CD14-positive monocyte (primary cell): ENCODE measurements at regions not wholly inside any gene's neighbourhood (a gene's known extent, or its start where the extent isn't known, plus 50 kb on each side); places are given as distances from the start of the nearest gene placed in this dataset.

ENCODE experiments used
- DNase-seq, 3 donors: peaks; one replicate each; pipeline ENCODE4 v3.0.0-alpha.2; 2011 to 2022
- H2AFZ ChIP-seq: 2 replicates; pipeline ENCODE4 v1.6.0; 2012; ENCODE audit warnings: mild to moderate bottlenecking, low read depth, low read length, inconsistent platforms; ENCODE audit not compliant: insufficient read depth, poor library complexity, severe bottlenecking
- H3K27ac ChIP-seq, 2 donors: 1 replicate in 1 of 2; 2 replicates in 1 of 2; pipeline ENCODE4 v1.5.1; 2012 to 2013; ENCODE audit warnings: low read length in 2 of 2, control low read depth in 1 of 2, inconsistent platforms in 1 of 2, low read depth in 1 of 2, mild to moderate bottlenecking in 1 of 2
- H3K27me3 ChIP-seq, 2 donors: one replicate each; pipeline versions ENCODE4 v1.6.0 to v1.6.1; 2011 to 2013; ENCODE audit warnings: low read length in 2 of 2; ENCODE audit not compliant: control insufficient read depth in 2 of 2, insufficient read depth in 2 of 2
- H3K36me3 ChIP-seq, 2 donors: replicated peaks in 1 of 2; 1 replicate in 1 of 2; 2 replicates in 1 of 2; pipeline versions ENCODE4 v1.5.1 to v1.6.1; 2012 to 2013; ENCODE audit warnings: low read length in 2 of 2, control low read depth in 1 of 2, inconsistent platforms in 1 of 2, mild to moderate bottlenecking in 1 of 2; ENCODE audit not compliant: insufficient read depth in 2 of 2, control insufficient read depth in 1 of 2
- H3K4me1 ChIP-seq, 2 donors: 1 replicate in 1 of 2; 2 replicates in 1 of 2; pipeline versions ENCODE4 v1.5.1 to v1.6.1; 2012 to 2013; ENCODE audit warnings: low read length in 2 of 2, control low read depth in 1 of 2, inconsistent platforms in 1 of 2, mild to moderate bottlenecking in 1 of 2, moderate library complexity in 1 of 2; ENCODE audit not compliant: insufficient read depth in 2 of 2, control insufficient read depth in 1 of 2
- H3K4me2 ChIP-seq: replicated peaks from 2 replicates; pipeline ENCODE3; 2012; ENCODE audit warnings: low read length, moderate library complexity, mild to moderate bottlenecking; ENCODE audit not compliant: poor library complexity, severe bottlenecking; ENCODE audit errors: extremely low read depth
- H3K4me3 ChIP-seq, 3 experiments: fragments of 200-600 bp in 1 of 3; sonication (generic) in 1 of 3; replicated peaks in 1 of 3; 1 replicate in 2 of 3; 2 replicates in 1 of 3; pipeline ENCODE4 v1.5.1; 2011 to 2013; ENCODE audit warnings: low read length in 3 of 3, mild to moderate bottlenecking in 3 of 3, control low read depth in 2 of 3, low read depth in 2 of 3, inconsistent platforms in 1 of 3, moderate library complexity in 1 of 3
- H3K79me2 ChIP-seq: 2 replicates; pipeline ENCODE4 v1.6.0; 2012; ENCODE audit warnings: mild to moderate bottlenecking, control low read depth, inconsistent platforms, low read length, moderate library complexity; ENCODE audit not compliant: insufficient read depth
- H3K9ac ChIP-seq: 2 replicates; pipeline ENCODE4 v1.6.0; 2017; ENCODE audit warnings: low read length, mild to moderate bottlenecking; ENCODE audit not compliant: insufficient read depth, poor library complexity, severe bottlenecking
- H3K9me3 ChIP-seq, 2 donors: replicated peaks in 1 of 2; 1 replicate in 1 of 2; 2 replicates in 1 of 2; pipeline versions ENCODE4 v1.5.1 to v1.6.1; 2012 to 2013; ENCODE audit warnings: low read length in 2 of 2, control low read depth in 1 of 2; ENCODE audit not compliant: control insufficient read depth in 1 of 2, insufficient read depth in 1 of 2
- H4K20me1 ChIP-seq: 2 replicates; pipeline ENCODE4 v1.6.0; 2012; ENCODE audit warnings: mild to moderate bottlenecking, low read length, control low read depth, moderate library complexity; ENCODE audit not compliant: insufficient read depth
- H3K27ac Mint-ChIP-seq, 7 donors: one replicate each; pipeline ENCODE4 v1.8.0; 2020; ENCODE audit warnings: mild to moderate bottlenecking in 7 of 7, mixed read lengths in 7 of 7, moderate library complexity in 6 of 7, inconsistent platforms in 2 of 7
- H3K27me3 Mint-ChIP-seq, 3 donors: one replicate each; pipeline ENCODE4 v1.8.0; 2021 to 2022; ENCODE audit warnings: low read depth in 3 of 3, mild to moderate bottlenecking in 3 of 3, mixed read lengths in 3 of 3, moderate library complexity in 3 of 3, inconsistent platforms in 1 of 3
- H3K36me3 Mint-ChIP-seq, 2 donors: one replicate each; pipeline ENCODE4 v1.8.0; 2020; ENCODE audit warnings: mixed read lengths in 2 of 2, inconsistent platforms in 1 of 2, mild to moderate bottlenecking in 1 of 2
- H3K4me1 Mint-ChIP-seq: one replicate; pipeline ENCODE4 v1.8.0; 2020; ENCODE audit warnings: mild to moderate bottlenecking, mixed read lengths
- H3K4me3 Mint-ChIP-seq, 2 donors: one replicate each; pipeline ENCODE4 v1.8.0; 2020; ENCODE audit warnings: mild to moderate bottlenecking in 2 of 2, mixed read lengths in 2 of 2, moderate library complexity in 1 of 2
- H3K9me3 Mint-ChIP-seq, 7 donors: one replicate each; pipeline ENCODE4 v1.8.0; 2020 to 2022; ENCODE audit warnings: mixed read lengths in 7 of 7, mild to moderate bottlenecking in 6 of 7, moderate library complexity in 6 of 7, inconsistent platforms in 2 of 7
- CTCF ChIP-seq: fragments of 200-600 bp; IDR thresholded peaks from one replicate; pipeline ENCODE4 v1.8.0; 2022; ENCODE audit warnings: antibody characterized with exemption, mild to moderate bottlenecking
- WGBS: methylation state at CpG from one replicate; pipeline ENCODE4 v1.1.5; 2013; ENCODE audit warnings: missing lambda C conversion rate; ENCODE audit not compliant: insufficient coverage; 5-methylcytosine and 5-hydroxymethylcytosine counted together
- intact Hi-C, 2 donors: fragments of 100-400 bp; cut with micrococcal nuclease; formaldehyde crosslinking; loops; one replicate each; pipeline versions ENCODE4 v1.15.0 to v1.15.1; 2023

GRCh38 chr18:10351858-10352257, 102.6 kb upstream of the APCDD1 start:
- Mint-ChIP-seq H3K27me3 (peaks cover 0 to 1% (median 0%) of the 10 kb centered on the region in 3 donors), H3K36me3 (no peaks in the 10 kb centered on the region), H3K9me3 (peaks cover 5 to 8% (median 6%) of the 10 kb centered on the region in 7 donors), H3K27ac (no peak overlapping the region), H3K4me1 (peaks cover 9% of the 10 kb centered on the region), H3K4me3 (no peak overlapping the region)
- TF ChIP-seq CTCF: no peak
- Histone ChIP-seq H3K36me3 (no peaks in the 10 kb centered on the region), H2AFZ (no peak overlapping the region), H3K4me3 (no peak overlapping the region), H3K9ac (no peak overlapping the region), H4K20me1 (no peaks in the 10 kb centered on the region), H3K9me3 (peaks cover 5 to 10% of the 10 kb centered on the region in 2 donors), H3K4me2 (no peak overlapping the region), H3K27me3 (no peaks in the 10 kb centered on the region), H3K4me1 (peaks cover 9 to 10% of the 10 kb centered on the region in 2 donors), H3K79me2 (no peaks in the 10 kb centered on the region), H3K27ac (no peak overlapping the region)
- no peak for DNase-seq
- intact Hi-C loops: no loop called here
- WGBS: 95% methylated on average over 3 of the region's 4 CpGs

GRCh38 chr18:10352671-10353070, 101.8 kb upstream of the APCDD1 start:
- H3K27ac ChIP-seq: no peak overlapping the region
- H3K36me3 Mint-ChIP-seq: peaks cover 0 to 5% of the 10 kb centered on the region in 2 donors
- H3K4me1 Mint-ChIP-seq: peaks cover 9% of the 10 kb centered on the region
- H3K9me3 Mint-ChIP-seq: peaks cover 12 to 16% (median 14%) of the 10 kb centered on the region in 7 donors
- no peaks in the 10 kb centered on the region for H3K27me3 ChIP-seq
- H3K4me3 Mint-ChIP-seq: no peak overlapping the region
- no peak for DNase-seq
- no peak overlapping the region for H3K9ac ChIP-seq
- H3K4me2 ChIP-seq: no peak overlapping the region
- H3K79me2 ChIP-seq: no peaks in the 10 kb centered on the region
- peaks cover 9 to 10% of the 10 kb centered on the region in 2 donors for H3K4me1 ChIP-seq
- WGBS: no CpG with 5 or more reads among the region's 2 CpGs
- H2AFZ ChIP-seq: no peak overlapping the region
- no peak overlapping the region for H3K4me3 ChIP-seq
- H3K27ac Mint-ChIP-seq: no peak overlapping the region
- no peaks in the 10 kb centered on the region for H4K20me1 ChIP-seq
- intact Hi-C loops: no loop called here
- peaks cover 0 to 2% (median 0%) of the 10 kb centered on the region in 3 donors for H3K27me3 Mint-ChIP-seq
- peaks cover 13 to 16% of the 10 kb centered on the region in 2 donors for H3K9me3 ChIP-seq
- H3K36me3 ChIP-seq: no peaks in the 10 kb centered on the region
- no peak for TF ChIP-seq CTCF
